ENCODE measurements at regions not wholly inside any gene's neighbourhood (a gene's known extent, or its start where the extent isn't known, plus 50 kb on each side); places are given as distances from the start of the nearest gene placed in this dataset.

DNA sequence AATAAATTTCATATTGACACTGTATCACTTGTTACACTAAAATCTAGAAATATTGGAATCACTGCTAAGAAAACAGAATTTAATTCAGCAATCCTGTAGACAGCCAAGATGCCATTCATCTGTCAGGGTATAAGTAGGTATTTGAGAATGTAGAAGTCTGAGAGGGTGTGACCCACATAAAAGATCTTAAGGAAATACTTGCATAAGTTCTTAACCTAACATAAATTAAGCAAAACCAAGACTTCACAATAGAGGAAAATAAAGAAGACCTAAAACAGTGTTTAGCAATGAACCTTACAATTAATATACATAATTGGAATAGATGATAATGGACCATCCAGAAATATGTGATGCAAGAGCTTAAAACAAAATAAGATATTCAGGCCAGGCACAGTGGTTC, 636.2 kb downstream of the TBC1D4 start:
- TF ChIP-seq, protein P1, sequence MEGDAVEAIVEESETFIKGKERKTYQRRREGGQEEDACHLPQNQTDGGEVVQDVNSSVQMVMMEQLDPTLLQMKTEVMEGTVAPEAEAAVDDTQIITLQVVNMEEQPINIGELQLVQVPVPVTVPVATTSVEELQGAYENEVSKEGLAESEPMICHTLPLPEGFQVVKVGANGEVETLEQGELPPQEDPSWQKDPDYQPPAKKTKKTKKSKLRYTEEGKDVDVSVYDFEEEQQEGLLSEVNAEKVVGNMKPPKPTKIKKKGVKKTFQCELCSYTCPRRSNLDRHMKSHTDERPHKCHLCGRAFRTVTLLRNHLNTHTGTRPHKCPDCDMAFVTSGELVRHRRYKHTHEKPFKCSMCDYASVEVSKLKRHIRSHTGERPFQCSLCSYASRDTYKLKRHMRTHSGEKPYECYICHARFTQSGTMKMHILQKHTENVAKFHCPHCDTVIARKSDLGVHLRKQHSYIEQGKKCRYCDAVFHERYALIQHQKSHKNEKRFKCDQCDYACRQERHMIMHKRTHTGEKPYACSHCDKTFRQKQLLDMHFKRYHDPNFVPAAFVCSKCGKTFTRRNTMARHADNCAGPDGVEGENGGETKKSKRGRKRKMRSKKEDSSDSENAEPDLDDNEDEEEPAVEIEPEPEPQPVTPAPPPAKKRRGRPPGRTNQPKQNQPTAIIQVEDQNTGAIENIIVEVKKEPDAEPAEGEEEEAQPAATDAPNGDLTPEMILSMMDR (IDR thresholded peaks at IDR 0.05; ENCODE audit: insufficient read depth, low read depth, low read length): no peak
- H3K4me3 ChIP-seq (ENCODE audit: low read depth, low read length): no peak overlapping the region
- DNase-seq (ENCODE audit: low read depth): no peak

DNA sequence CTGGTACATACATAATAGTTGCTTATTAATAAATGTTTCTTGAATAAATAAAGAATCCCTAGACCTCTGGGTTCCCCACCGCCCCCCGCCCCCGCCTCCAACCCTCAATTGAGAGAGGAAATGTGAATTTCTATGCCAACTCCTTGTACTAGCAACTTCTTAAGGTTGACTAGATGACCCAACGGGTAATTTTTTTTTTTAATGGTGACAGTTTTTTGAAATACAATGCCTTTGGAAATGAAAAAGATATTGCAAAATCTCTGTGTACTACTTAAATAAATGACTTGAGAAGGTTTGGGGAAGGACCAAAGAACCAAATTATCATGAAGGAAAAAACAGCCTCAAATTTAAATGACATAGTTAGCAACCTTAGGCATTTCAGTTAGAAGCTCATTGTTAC, 640.3 kb downstream of the TBC1D4 start:
- DNase-seq (ENCODE audit: low read depth): no peak
- TF ChIP-seq, protein P1 (IDR thresholded peaks at IDR 0.05; ENCODE audit: insufficient read depth, low read depth, low read length): no peak
- no peak overlapping the region for H3K4me3 ChIP-seq (ENCODE audit: low read depth, low read length)

DNA sequence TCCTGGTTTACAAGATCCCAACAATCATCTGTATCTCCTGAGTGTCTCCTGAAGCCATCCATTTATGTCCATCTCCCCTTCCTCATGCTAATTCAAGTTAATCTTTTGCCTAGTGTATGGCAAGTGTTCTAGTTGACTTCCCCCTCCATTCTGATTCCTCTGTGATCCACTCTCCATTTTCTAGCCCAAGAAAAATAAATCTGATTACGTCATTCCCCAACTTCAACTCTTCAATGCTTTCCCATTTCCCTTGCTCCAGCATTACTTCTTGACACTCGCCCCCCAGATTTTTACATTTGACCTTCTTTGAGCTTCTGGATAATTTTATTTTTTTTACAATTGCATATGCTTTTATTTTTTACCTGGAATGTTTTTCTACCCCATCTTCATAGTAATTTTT, 640.8 kb downstream of the TBC1D4 start:
- TF ChIP-seq, protein P1 (IDR thresholded peaks at IDR 0.05; ENCODE audit: insufficient read depth, low read depth, low read length): no peak
- H3K4me3 ChIP-seq (ENCODE audit: low read depth, low read length): no peak overlapping the region
- no peak for DNase-seq (ENCODE audit: low read depth)

DNA sequence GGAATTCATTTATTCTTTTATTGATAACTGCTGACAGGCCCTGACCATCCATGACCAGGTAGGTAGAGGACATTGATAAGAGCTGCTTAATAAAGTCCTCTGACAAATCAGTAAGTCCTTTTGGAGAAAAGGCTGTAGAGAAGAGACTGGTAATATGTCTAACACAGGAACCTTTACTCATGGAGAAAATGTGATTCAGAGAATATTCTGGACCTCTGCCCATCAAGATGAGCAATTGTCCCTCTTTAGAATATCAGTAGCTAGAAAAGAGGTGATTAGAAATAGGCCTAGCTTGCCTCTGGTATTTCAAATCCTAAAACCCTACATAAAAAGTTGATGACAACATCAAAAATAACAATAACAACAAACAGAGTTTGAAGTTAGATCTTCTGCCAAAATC, 642.3 kb downstream of the TBC1D4 start:
- no peak for DNase-seq (ENCODE audit: low read depth)
- no peak overlapping the region for H3K4me3 ChIP-seq (ENCODE audit: low read depth, low read length)
- TF ChIP-seq, protein P1 (IDR thresholded peaks at IDR 0.05; ENCODE audit: insufficient read depth, low read depth, low read length): no peak

DNA sequence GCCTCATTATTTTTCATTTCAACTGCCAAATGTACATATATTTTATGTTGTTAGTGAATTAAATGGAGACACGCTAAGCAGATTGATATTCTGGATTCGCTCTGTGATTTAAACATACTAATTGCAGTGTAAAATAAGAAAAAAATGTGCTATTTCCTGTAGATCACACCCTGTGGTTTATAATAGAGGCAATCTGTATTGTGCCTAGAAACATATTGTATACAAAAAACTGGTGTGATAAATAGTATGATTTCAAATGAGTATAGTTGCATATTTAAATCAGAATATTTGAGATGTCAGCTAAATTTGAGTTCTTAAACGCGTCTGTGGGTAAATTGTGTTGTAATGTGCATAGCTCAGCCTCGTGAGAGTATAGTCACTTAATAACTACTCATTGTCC, 643.9 kb downstream of the TBC1D4 start:
- TF ChIP-seq, protein P1 (IDR thresholded peaks at IDR 0.05; ENCODE audit: insufficient read depth, low read depth, low read length): no peak
- DNase-seq (ENCODE audit: low read depth): no peak
- H3K4me3 ChIP-seq (ENCODE audit: low read depth, low read length): no peak overlapping the region

DNA sequence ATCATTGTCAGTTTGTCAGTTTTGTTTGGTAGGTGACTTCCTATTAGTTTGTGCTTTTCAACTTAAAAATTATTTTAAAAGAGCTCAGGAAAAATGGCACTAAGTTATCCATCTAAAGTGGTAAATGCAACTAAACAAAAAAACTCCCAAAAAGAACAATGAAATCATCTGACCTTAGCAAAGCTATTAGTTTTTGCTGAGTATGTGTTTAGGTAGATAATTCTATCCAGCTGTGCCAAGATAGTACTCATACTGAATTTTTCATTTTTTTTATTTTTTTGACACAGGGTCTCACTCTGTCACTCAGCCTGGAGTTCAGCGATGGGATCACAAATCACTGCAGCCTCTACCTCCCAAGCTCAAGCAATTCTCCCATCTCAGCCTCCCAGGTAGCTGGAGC, 645.3 kb downstream of the TBC1D4 start:
- DNase-seq (ENCODE audit: low read depth): no peak
- TF ChIP-seq, protein P1 (IDR thresholded peaks at IDR 0.05; ENCODE audit: insufficient read depth, low read depth, low read length): no peak
- no peak overlapping the region for H3K4me3 ChIP-seq (ENCODE audit: low read depth, low read length)

DNA sequence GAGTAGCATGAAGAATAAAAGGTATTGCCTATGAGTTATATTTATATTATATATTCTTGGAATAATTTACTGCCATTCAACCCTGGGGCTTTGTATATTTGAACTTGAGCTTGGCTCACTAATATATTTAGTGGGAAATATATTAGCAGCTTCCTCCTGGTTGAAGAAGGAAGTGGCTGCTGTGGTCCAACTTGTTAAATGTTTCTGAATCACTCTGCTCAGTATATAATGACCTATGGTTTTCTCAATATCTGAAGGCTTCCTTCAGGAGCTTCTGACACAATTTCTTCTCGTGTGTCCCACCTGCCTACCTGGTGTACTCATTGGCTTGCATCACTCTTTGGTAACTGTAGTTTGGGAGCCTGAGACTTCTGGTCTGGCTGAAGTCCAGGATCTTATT, 646.4 kb downstream of the TBC1D4 start:
- DNase-seq (ENCODE audit: low read depth): no peak
- no peak overlapping the region for H3K4me3 ChIP-seq (ENCODE audit: low read depth, low read length)
- TF ChIP-seq, protein P1 (IDR thresholded peaks at IDR 0.05; ENCODE audit: insufficient read depth, low read depth, low read length): no peak

Data from fibroblast of villous mesenchyme (primary cell).